Stimulated activated CD4-positive, alpha-beta T cell treated with anti-CD3 and anti-CD28 coated beads, Interleukin-1b, Interleukin-23, amount 100 ng/mL, for 48 hours (primary cell): ENCODE measurements at regions not wholly inside any gene's neighbourhood (a gene's known extent, or its start where the extent isn't known, plus 50 kb on each side); places are given as distances from the start of the nearest gene placed in this dataset.

Experiments used
- DNase-seq: peaks from one replicate; pipeline ENCODE4 v3.0.0-alpha.2; 2020

GRCh38 chr5:74070766-74071165 is 444.8 kb downstream of the ARHGEF28 start:
- DNase-seq, result no peak

- DNase-seq, result no peak
These were observed 443.7 kb downstream of the ARHGEF28 start for GRCh38 chr5:74069741-74070140.

GRCh38 chr5:74067748-74068541 is 441.9 kb downstream of the ARHGEF28 start:
- no peak for DNase-seq

- DNase-seq, result no peak
These were observed 438.9 kb downstream of the ARHGEF28 start for GRCh38 chr5:74064911-74065310.

- DNase-seq, result no peak
These were observed 438.2 kb downstream of the ARHGEF28 start for GRCh38 chr5:74064225-74064624.

GRCh38 chr5:74063821-74064220 is 437.8 kb downstream of the ARHGEF28 start:
- no peak for DNase-seq

GRCh38 chr5:74063346-74063745 is 437.4 kb downstream of the ARHGEF28 start:
- DNase-seq, result no peak

GRCh38 chr5:74061292-74061691 is 435.3 kb downstream of the ARHGEF28 start:
- no peak for DNase-seq

- no peak for DNase-seq
These were observed 433.7 kb downstream of the ARHGEF28 start for GRCh38 chr5:74059706-74060105.

GRCh38 chr5:74056789-74057164 is 430.8 kb downstream of the ARHGEF28 start:
- no peak for DNase-seq

- DNase-seq, result no peak
These were observed 430.3 kb downstream of the ARHGEF28 start for GRCh38 chr5:74056107-74056788.

- DNase-seq, result no peak
These were observed 429.6 kb downstream of the ARHGEF28 start for GRCh38 chr5:74055486-74056106.

GRCh38 chr5:74054641-74055421 is 428.8 kb downstream of the ARHGEF28 start:
- DNase-seq, result no peak

GRCh38 chr5:74054139-74054538 is 428.1 kb downstream of the ARHGEF28 start:
- no peak for DNase-seq

- DNase-seq, result no peak
These were observed 426.6 kb downstream of the ARHGEF28 start for GRCh38 chr5:74052441-74053221.

- DNase-seq, result no peak
These were observed 425.1 kb downstream of the ARHGEF28 start for GRCh38 chr5:74051076-74051475.

GRCh38 chr5:74044936-74045335 is 418.9 kb downstream of the ARHGEF28 start:
- DNase-seq, result no peak

GRCh38 chr5:74042959-74043358 is 417.0 kb downstream of the ARHGEF28 start:
- no peak for DNase-seq

GRCh38 chr5:74042559-74042958 is 416.6 kb downstream of the ARHGEF28 start:
- DNase-seq, result no peak

- no peak for DNase-seq
These were observed 415.9 kb downstream of the ARHGEF28 start for GRCh38 chr5:74041913-74042312.

- no peak for DNase-seq
These were observed 415.0 kb downstream of the ARHGEF28 start for GRCh38 chr5:74040811-74041491.

GRCh38 chr5:74040065-74040551 is 414.1 kb downstream of the ARHGEF28 start:
- DNase-seq, result no peak
